Nephron (organoid): ENCODE measurements at regions not wholly inside any gene's neighbourhood (a gene's known extent, or its start where the extent isn't known, plus 50 kb on each side); places are given as distances from the start of the nearest gene placed in this dataset.

Source experiments
- H3K27ac Mint-ChIP-seq, 3 experiments: 2 replicates each; pipeline ENCODE4 v1.8.0; 2020; ENCODE audit warnings: mixed read lengths in 3 of 3, mild to moderate bottlenecking in 2 of 3, moderate library complexity in 1 of 3
- H3K27me3 Mint-ChIP-seq: 2 replicates; pipeline ENCODE4 v1.8.0; 2021; ENCODE audit warnings: low read depth, mild to moderate bottlenecking, moderate library complexity, mixed read lengths
- H3K36me3 Mint-ChIP-seq: 2 replicates; pipeline ENCODE4 v1.8.0; 2020; ENCODE audit warnings: low read depth, mixed read lengths
- H3K4me1 Mint-ChIP-seq: 2 replicates; pipeline ENCODE4 v1.8.0; 2020; ENCODE audit warnings: mixed read lengths
- H3K4me3 Mint-ChIP-seq, 3 experiments: 2 replicates each; pipeline ENCODE4 v1.8.0; 2020; ENCODE audit warnings: mild to moderate bottlenecking in 3 of 3, mixed read lengths in 3 of 3, moderate library complexity in 2 of 3
- H3K9me3 Mint-ChIP-seq: 2 replicates; pipeline ENCODE4 v1.8.0; 2020; ENCODE audit warnings: mixed read lengths
- TF ChIP-seq, protein P1 (sequence below), 3 experiments: fragments of 200-600 bp; sonication (generic); IDR thresholded peaks; one replicate each; pipeline ENCODE4 v1.5.0; 2021; ENCODE audit warnings: antibody characterized with exemption in 3 of 3; ENCODE audit not compliant: unreplicated experiment in 3 of 3

DNA sequence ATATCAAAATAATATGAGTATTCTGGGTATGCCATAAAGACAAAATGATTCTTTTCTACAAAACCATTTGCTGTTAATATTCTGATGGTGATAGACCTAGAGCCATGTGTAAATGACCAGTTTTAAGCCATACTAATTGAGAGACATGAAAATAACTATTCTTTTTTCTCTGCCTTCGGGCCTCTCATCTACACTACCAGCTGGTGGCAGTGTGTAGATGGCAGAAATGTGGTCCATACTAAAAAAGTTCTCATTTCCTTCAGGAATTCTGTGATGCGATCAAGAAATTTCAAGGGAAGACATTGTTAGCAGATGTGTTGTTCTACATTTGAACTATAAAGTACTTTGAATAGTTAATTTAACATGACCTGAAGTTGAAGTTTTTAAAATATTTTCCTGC is 485.2 kb downstream of the TRIB2 start:
- TF ChIP-seq, protein P1, sequence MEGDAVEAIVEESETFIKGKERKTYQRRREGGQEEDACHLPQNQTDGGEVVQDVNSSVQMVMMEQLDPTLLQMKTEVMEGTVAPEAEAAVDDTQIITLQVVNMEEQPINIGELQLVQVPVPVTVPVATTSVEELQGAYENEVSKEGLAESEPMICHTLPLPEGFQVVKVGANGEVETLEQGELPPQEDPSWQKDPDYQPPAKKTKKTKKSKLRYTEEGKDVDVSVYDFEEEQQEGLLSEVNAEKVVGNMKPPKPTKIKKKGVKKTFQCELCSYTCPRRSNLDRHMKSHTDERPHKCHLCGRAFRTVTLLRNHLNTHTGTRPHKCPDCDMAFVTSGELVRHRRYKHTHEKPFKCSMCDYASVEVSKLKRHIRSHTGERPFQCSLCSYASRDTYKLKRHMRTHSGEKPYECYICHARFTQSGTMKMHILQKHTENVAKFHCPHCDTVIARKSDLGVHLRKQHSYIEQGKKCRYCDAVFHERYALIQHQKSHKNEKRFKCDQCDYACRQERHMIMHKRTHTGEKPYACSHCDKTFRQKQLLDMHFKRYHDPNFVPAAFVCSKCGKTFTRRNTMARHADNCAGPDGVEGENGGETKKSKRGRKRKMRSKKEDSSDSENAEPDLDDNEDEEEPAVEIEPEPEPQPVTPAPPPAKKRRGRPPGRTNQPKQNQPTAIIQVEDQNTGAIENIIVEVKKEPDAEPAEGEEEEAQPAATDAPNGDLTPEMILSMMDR (IDR thresholded peaks at IDR 0.05; ENCODE audit: unreplicated experiment in 3 of 3), result peak in 2 of 3 experiments; percentile 15 to 37
- Mint-ChIP-seq H3K27ac (no peak overlapping the region), H3K9me3 (peaks cover 3% of the 10 kb centered on the region), H3K27me3 (no peaks in the 10 kb centered on the region), H3K4me1 (no peaks in the 10 kb centered on the region), H3K36me3 (no peaks in the 10 kb centered on the region), H3K4me3 (no peak overlapping the region)

GRCh38 chr2:13212115-13212514 is 495.4 kb downstream of the TRIB2 start:
- H3K9me3 Mint-ChIP-seq, result peaks cover 22% of the 10 kb centered on the region
- no peak overlapping the region for H3K4me3 Mint-ChIP-seq
- no peaks in the 10 kb centered on the region for H3K36me3 Mint-ChIP-seq
- no peak overlapping the region for H3K27ac Mint-ChIP-seq
- TF ChIP-seq, protein P1 (IDR thresholded peaks at IDR 0.05; ENCODE audit: unreplicated experiment in 3 of 3), result no peak
- no peaks in the 10 kb centered on the region for H3K27me3 Mint-ChIP-seq
- H3K4me1 Mint-ChIP-seq, result no peaks in the 10 kb centered on the region

DNA sequence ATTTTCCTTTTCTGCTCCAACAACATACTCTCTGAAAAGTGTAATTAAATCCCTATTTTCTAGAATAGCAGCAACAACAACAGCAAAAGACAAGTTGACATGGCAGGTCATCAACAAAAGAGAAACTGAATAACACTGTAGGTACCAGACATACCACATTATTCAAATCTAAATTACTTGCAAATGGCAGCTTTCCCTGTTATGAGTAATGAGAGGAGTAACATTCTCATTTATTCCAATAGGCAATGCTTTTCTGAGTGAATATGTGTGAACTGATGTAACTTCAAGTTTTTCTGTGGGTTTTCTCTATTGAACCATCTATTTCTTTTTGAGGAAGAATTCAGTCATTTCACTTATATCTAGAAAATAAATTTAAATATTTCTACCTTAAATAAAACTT is 501.5 kb downstream of the TRIB2 start:
- H3K27me3 Mint-ChIP-seq, result no peaks in the 10 kb centered on the region
- H3K27ac Mint-ChIP-seq, result no peak overlapping the region

DNA sequence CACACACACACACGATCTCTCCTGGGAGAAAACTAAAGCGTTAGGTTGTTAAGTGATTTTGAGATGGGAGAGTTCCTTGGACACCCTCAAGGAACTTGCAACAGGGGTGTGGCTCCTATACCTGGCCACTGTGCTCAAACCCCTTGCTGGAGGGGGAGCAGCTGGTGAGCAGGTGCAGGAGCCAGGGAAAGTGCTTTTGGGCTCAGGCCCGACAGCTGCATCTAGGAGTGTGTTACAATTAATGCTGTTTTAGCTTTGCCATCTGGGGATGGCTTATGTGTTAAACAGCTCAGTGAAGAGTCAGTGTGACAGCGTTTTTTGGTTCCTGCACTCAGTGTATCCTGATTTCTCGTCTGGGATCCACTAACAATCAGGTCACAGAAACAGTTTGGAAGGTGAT is 510.8 kb downstream of the TRIB2 start:
- H3K4me3 Mint-ChIP-seq, result peak overlapping the region in 2 of 3 experiments; percentile 31 to 35
- peak overlapping the region in 1 of 3 experiments; percentile 24 for H3K27ac Mint-ChIP-seq
- peaks cover 13% of the 10 kb centered on the region for H3K27me3 Mint-ChIP-seq
- no peaks in the 10 kb centered on the region for H3K36me3 Mint-ChIP-seq
- TF ChIP-seq, protein P1 (IDR thresholded peaks at IDR 0.05; ENCODE audit: unreplicated experiment in 3 of 3), result no peak
- H3K4me1 Mint-ChIP-seq, result peaks cover 11% of the 10 kb centered on the region
- no peaks in the 10 kb centered on the region for H3K9me3 Mint-ChIP-seq

More for the DNA sequence above, 501.5 kb downstream of the TRIB2 start:
- Mint-ChIP-seq H3K4me1 (no peaks in the 10 kb centered on the region), H3K9me3 (peaks cover 17% of the 10 kb centered on the region), H3K36me3 (no peaks in the 10 kb centered on the region), H3K4me3 (no peak overlapping the region)
- TF ChIP-seq, protein P1 (IDR thresholded peaks at IDR 0.05; ENCODE audit: unreplicated experiment in 3 of 3), result no peak

DNA sequence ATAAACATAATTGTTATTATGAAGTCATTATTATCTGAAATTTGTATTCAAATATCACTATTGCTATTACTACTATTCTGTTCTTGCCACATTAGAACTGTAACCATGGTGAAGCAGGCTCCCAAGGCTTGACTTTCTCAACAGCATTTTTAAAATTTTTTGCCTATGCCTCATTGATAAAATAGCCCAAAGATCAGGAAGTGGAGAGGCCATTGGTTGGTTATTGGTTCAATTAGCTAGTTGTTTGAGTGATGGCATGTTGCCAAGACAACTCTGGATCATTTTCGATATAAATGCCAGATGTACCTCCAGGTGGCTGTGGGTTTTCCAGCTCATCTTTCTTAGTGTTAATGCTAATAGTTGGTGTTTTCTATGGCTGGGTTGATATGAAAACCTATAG is 513.5 kb downstream of the TRIB2 start:
- Mint-ChIP-seq H3K9me3 (no peaks in the 10 kb centered on the region), H3K4me3 (no peak overlapping the region), H3K4me1 (peaks cover 11% of the 10 kb centered on the region), H3K27me3 (peaks cover 13% of the 10 kb centered on the region), H3K27ac (no peak overlapping the region), H3K36me3 (no peaks in the 10 kb centered on the region)
- TF ChIP-seq, protein P1 (IDR thresholded peaks at IDR 0.05; ENCODE audit: unreplicated experiment in 3 of 3), result no peak

DNA sequence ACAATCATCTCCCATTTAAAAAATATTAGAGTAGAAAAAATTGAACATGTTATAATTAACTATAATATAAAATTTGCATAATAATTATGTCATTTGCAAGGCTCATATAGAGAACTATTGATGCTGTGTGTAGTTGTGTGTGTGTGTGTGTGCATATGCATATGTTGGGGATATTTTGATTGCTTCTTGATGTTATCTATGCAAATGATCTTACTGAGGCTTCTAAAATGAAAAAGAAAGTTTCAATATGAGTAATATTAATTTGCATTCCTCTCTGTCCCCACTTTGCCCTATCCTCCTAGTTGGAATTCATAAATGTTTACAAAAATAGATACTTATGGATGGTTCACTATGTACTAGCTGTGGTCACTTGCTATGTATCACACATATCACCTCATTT is 523.3 kb downstream of the TRIB2 start:
- H3K27me3 Mint-ChIP-seq, result no peaks in the 10 kb centered on the region
- H3K4me3 Mint-ChIP-seq, result no peak overlapping the region
- TF ChIP-seq, protein P1 (IDR thresholded peaks at IDR 0.05; ENCODE audit: unreplicated experiment in 3 of 3), result no peak
- H3K4me1 Mint-ChIP-seq, result no peaks in the 10 kb centered on the region
- no peaks in the 10 kb centered on the region for H3K9me3 Mint-ChIP-seq
- no peaks in the 10 kb centered on the region for H3K36me3 Mint-ChIP-seq
- no peak overlapping the region for H3K27ac Mint-ChIP-seq
